GM12892 (cell line): ENCODE measurements at regions not wholly inside any gene's neighbourhood (a gene's known extent, or its start where the extent isn't known, plus 50 kb on each side); places are given as distances from the start of the nearest gene placed in this dataset.

Experiments used
- POLR2A ChIP-seq: IDR thresholded peaks from 2 replicates; pipeline ENCODE4 v1.6.1; 2011; ENCODE audit warnings: low read depth, low read length, control low read depth
- TAF1 ChIP-seq: IDR thresholded peaks from 2 replicates; pipeline ENCODE4 v1.6.1; 2011; ENCODE audit warnings: low read depth, mild to moderate bottlenecking, control low read depth, low read length, borderline replicate concordance

- TF ChIP-seq POLR2A (no peak), TAF1 (no peak)
Observed at GRCh38 chr6:22913612-22914011, 344.2 kb downstream of the HDGFL1 start.
